T-helper 2 cell treated with Interferon-gamma antibody and Interleukin-4, amounts not matched to agents 5 μg/mL and 100 μg/mL, for 36 hours (primary cell): ENCODE measurements at regions not wholly inside any gene's neighbourhood (a gene's known extent, or its start where the extent isn't known, plus 50 kb on each side); places are given as distances from the start of the nearest gene placed in this dataset.
"Not testable (repeated sequence)": the region's sequence is repeated elsewhere in the genome, so short reads cannot be mapped to it uniquely, and the experiment has no call there.

Experiments used
- DNase-seq: peaks from one replicate; pipeline ENCODE4 v3.0.0; 2021; ENCODE audit warnings: low spot score
- H3K27ac Mint-ChIP-seq: one replicate; pipeline ENCODE4 v1.8.0; 2021; ENCODE audit warnings: mild to moderate bottlenecking, mixed read lengths
- H3K27me3 Mint-ChIP-seq: one replicate; pipeline ENCODE4 v1.8.0; 2021; ENCODE audit warnings: low read depth, mixed read lengths
- H3K36me3 Mint-ChIP-seq: one replicate; pipeline ENCODE4 v1.8.0; 2021; ENCODE audit warnings: low read depth, mixed read lengths
- H3K4me1 Mint-ChIP-seq: one replicate; pipeline ENCODE4 v1.8.0; 2021; ENCODE audit warnings: low read depth, mixed read lengths
- H3K4me3 Mint-ChIP-seq: one replicate; pipeline ENCODE4 v1.8.0; 2022; ENCODE audit warnings: mild to moderate bottlenecking, moderate library complexity, mixed read lengths
- H3K9me3 Mint-ChIP-seq: one replicate; pipeline ENCODE4 v1.8.0; 2021; ENCODE audit warnings: mixed read lengths

- no peaks in the 10 kb centered on the region for H3K9me3 Mint-ChIP-seq
- DNase-seq = no peak
- H3K27ac Mint-ChIP-seq = no peak overlapping the region
- no peak overlapping the region for H3K4me3 Mint-ChIP-seq
- H3K27me3 Mint-ChIP-seq = no peaks in the 10 kb centered on the region
- H3K4me1 Mint-ChIP-seq = peaks cover 6% of the 10 kb centered on the region
- no peaks in the 10 kb centered on the region for H3K36me3 Mint-ChIP-seq
Measured at GRCh38 chr21:38909109-38909508, 103.4 kb downstream of the ETS2 start.

- H3K27me3 Mint-ChIP-seq = no peaks in the 10 kb centered on the region
- H3K4me3 Mint-ChIP-seq = no peak overlapping the region
- peaks cover 6% of the 10 kb centered on the region for H3K4me1 Mint-ChIP-seq
- H3K27ac Mint-ChIP-seq = no peak overlapping the region
- H3K9me3 Mint-ChIP-seq = no peaks in the 10 kb centered on the region
- no peaks in the 10 kb centered on the region for H3K36me3 Mint-ChIP-seq
- DNase-seq = no peak
Measured at GRCh38 chr21:38908537-38908936, 102.8 kb downstream of the ETS2 start.

GRCh38 chr21:38905752-38906151, 100.0 kb downstream of the ETS2 start:
- Mint-ChIP-seq H3K27ac (no peak overlapping the region), H3K4me3 (no peak overlapping the region), H3K4me1 (no peaks in the 10 kb centered on the region), H3K27me3 (no peaks in the 10 kb centered on the region), H3K36me3 (no peaks in the 10 kb centered on the region), H3K9me3 (peaks cover 18% of the 10 kb centered on the region)
- no peak for DNase-seq

DNA sequence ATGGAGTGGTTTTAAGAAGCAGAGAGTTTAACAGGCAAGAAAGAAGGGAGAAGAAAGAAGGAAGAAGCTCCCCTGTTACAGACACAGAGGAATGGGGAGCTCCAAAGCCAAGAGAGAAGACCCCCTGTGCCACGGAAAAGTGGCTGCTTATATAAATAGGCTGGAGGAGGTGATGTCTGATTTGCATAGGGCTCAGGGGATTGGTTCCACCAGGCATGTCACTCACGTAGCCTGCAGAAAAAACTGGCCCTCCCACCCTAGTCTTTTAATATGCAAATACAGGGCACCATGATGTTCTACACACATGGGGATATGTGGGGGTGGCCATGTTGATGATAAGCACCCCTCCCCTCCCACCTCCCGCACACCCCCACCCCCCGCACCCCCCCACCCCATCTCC, 99.6 kb downstream of the ETS2 start:
- Mint-ChIP-seq H3K9me3 (peaks cover 18% of the 10 kb centered on the region), H3K4me1 (no peaks in the 10 kb centered on the region), H3K27ac (no peak overlapping the region), H3K36me3 (no peaks in the 10 kb centered on the region), H3K27me3 (no peaks in the 10 kb centered on the region), H3K4me3 (no peak overlapping the region)
- DNase-seq = no peak

DNA sequence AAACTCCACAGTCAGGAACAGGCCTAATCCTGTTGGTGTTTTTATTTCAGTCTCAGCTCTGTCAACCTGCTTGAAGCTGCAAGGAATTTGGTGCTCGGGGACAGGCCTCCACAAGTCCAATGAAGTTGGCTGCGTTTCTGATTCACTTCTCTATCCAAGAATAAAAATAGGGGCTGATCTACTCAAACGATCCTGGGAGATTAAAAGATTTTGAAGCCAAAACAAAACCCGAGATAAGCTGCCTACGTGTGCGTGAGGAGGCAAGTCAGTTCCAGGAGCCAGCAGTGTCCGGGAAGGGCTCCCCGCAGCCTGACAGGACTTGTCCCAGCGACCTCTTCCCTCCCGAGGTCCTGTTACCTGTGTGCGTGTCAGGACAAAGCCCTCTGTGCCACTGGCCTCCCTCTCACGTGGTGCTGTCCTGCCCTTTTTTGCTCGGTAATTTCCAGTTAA, 98.0 kb downstream of the ETS2 start:
- no peak overlapping the region for H3K27ac Mint-ChIP-seq
- H3K36me3 Mint-ChIP-seq = no peaks in the 10 kb centered on the region
- H3K27me3 Mint-ChIP-seq = no peaks in the 10 kb centered on the region
- H3K4me3 Mint-ChIP-seq = no peak overlapping the region
- H3K9me3 Mint-ChIP-seq = peaks cover 24% of the 10 kb centered on the region
- H3K4me1 Mint-ChIP-seq = peaks cover 1% of the 10 kb centered on the region
- DNase-seq = no peak

DNA sequence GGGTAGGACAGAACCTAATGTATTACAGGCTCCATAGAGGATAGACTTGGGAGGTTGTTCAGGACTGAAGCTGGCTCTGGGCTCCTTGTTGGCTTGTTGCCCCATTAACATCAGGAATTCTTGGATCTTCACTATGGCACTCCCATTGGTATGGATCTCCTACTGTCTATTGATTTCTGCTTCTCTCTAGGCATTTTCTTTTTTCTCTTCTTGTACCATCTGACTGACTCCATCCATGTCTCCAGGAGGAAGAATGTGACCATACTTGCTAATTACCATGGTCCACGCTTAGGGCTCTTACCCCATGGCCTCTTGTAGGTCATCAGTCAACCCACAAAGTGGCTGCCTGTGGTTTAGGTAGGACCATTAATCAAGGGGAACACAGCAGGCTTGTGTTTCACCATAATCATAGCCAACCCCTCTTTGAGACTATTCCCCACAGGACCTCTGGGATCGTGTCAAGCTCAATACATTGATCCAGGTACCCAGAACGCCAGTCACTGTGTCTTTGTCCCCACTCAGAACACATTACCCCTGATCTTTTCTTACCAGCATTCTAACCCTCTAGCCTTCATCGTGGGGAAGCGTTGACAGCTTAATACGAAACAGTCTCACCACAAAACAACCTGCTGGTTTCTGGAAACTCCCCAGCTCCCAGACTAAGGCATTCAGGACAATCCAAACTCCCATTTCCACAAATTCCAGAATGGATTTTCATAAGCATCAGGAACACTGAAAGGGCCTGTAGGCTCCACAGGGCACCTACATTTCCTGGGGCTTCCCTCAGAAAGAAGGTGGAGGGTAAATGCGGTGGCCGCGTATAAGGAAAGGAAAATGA, 97.1 kb downstream of the ETS2 start:
- Mint-ChIP-seq H3K36me3 (no peaks in the 10 kb centered on the region), H3K9me3 (peaks cover 25% of the 10 kb centered on the region), H3K27ac (no peak overlapping the region), H3K4me1 (peaks cover 1% of the 10 kb centered on the region), H3K27me3 (no peaks in the 10 kb centered on the region), H3K4me3 (no peak overlapping the region)
- no peak for DNase-seq

GRCh38 chr21:38900499-38900898, 94.8 kb downstream of the ETS2 start:
- Mint-ChIP-seq H3K9me3 (peaks cover 25% of the 10 kb centered on the region), H3K4me1 (peaks cover 1% of the 10 kb centered on the region), H3K36me3 (no peaks in the 10 kb centered on the region), H3K27ac (no peak overlapping the region), H3K4me3 (no peak overlapping the region), H3K27me3 (peaks cover 2% of the 10 kb centered on the region)
- no peak for DNase-seq

DNA sequence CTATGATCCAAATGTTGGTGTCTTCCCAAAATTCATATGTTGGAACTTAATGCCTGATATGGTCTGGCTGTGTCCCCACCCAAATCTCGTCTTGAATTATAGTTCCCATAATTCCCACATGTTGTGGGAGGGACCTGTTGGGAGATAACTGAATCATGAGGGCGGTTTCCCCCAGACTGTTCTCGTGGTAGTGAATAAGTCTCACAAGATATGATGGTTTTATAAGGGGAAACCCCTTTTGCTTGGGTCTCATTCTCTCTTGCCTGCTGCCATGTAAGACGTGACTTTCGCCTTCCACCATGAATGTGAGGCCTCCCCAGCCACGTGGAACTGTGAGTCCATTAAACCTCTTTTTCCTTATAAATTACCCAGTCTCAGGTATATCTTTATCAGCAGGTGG, 94.3 kb downstream of the ETS2 start:
- not testable (repeated sequence) for DNase-seq, H3K4me3 Mint-ChIP-seq, H3K4me1 Mint-ChIP-seq, H3K27ac Mint-ChIP-seq, H3K27me3 Mint-ChIP-seq, H3K36me3 Mint-ChIP-seq
- H3K9me3 Mint-ChIP-seq = peaks cover 25% of the 10 kb centered on the region

DNA sequence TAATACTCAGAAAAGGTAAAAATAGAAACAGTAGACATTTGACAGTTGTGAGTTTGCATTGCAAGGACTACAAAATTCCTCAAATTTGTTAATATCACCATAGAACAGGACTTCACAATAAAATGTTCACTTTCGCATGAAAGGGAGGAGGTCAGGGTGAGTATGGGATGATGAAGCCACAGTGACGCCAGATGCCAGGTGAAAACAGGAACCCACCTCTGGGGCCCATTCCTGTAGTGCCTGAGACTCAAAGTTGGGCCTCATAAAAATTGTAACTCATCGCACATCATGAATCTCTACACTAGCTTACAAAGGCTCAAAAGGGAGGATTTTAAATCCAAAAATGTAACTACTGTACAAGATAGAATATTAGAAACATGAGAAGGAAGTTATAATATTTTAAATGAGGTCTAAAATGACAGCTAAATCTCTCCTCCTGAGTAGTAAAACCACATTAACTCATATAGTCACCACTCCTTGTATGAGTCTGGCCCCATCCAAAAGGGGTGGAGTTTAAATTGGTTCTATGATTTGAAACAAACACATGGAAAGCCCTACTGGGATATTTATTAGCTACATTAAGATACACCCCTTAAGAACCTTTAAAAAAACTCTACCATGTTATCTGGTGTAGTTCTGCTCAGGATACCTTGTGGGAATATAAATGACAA, 93.7 kb downstream of the ETS2 start:
- Mint-ChIP-seq H3K4me3 (no peak overlapping the region), H3K27ac (no peak overlapping the region), H3K27me3 (peaks cover 2% of the 10 kb centered on the region), H3K9me3 (peaks cover 25% of the 10 kb centered on the region), H3K4me1 (peaks cover 11% of the 10 kb centered on the region), H3K36me3 (no peaks in the 10 kb centered on the region)
- no peak for DNase-seq

GRCh38 chr21:38898422-38899096, 92.8 kb downstream of the ETS2 start:
- Mint-ChIP-seq H3K4me1 (peaks cover 11% of the 10 kb centered on the region), H3K4me3 (no peak overlapping the region), H3K9me3 (peaks cover 28% of the 10 kb centered on the region), H3K27ac (no peak overlapping the region), H3K27me3 (peaks cover 2% of the 10 kb centered on the region), H3K36me3 (no peaks in the 10 kb centered on the region)
- no peak for DNase-seq

GRCh38 chr21:38897532-38898421, 92.0 kb downstream of the ETS2 start:
- Mint-ChIP-seq H3K9me3 (peaks cover 32% of the 10 kb centered on the region), H3K36me3 (no peaks in the 10 kb centered on the region), H3K4me3 (no peak overlapping the region), H3K27ac (no peak overlapping the region), H3K4me1 (peaks cover 11% of the 10 kb centered on the region), H3K27me3 (peaks cover 2% of the 10 kb centered on the region)
- no peak for DNase-seq

DNA sequence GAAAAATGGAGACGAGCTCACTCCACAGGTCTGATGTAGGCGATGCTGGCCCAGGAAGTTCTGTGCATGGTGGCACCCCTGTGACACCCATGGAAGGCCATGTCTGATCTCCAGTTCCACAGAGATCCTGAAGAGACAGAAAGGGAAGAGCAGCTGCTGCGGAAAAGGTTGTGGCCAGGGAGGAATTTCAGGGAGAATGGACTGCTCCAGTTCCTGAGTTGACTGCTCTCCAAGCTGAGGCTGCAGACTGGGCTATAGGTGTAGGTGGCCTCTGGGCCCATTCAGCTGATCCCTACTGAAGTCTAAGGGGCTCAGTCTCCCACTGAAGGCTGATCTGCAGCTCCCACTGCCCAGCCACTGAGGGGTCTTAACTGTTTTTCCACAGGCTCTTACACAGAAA, 89.2 kb downstream of the ETS2 start:
- Mint-ChIP-seq H3K27ac (no peak overlapping the region), H3K4me3 (no peak overlapping the region), H3K36me3 (peaks cover 1% of the 10 kb centered on the region), H3K9me3 (peaks cover 29% of the 10 kb centered on the region), H3K4me1 (peaks cover 11% of the 10 kb centered on the region), H3K27me3 (peaks cover 6% of the 10 kb centered on the region)
- DNase-seq = no peak

DNA sequence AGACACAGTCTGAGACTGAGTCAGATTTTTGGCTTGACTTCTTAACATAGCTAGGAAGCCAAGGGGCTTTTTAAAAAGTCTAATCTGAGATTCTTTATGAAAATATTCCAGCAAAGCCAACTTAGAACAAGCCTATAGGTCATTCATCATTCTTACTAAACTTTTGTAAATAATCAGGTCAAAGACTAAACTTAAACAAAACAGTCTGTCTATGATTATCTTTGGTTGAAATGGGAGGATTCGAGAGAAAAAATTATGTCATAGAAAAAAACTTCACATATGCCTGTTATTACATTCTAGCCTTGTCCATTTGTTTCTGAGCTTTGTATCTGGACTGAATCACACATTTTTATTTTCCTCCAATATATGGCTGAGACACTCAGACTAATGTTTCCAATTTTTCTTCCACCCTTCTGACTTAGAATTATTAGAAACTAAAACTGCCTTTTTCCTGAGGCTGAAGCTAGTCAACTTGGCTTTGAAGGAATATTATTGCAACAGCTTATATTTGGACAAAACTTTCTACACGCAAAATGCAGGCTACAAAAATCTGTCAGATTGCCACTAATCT, 83.3 kb downstream of the ETS2 start:
- Mint-ChIP-seq H3K9me3 (peaks cover 66% of the 10 kb centered on the region), H3K4me3 (no peak overlapping the region), H3K27me3 (peaks cover 14% of the 10 kb centered on the region), H3K36me3 (peaks cover 10% of the 10 kb centered on the region), H3K4me1 (no peaks in the 10 kb centered on the region), H3K27ac (no peak overlapping the region)
- no peak for DNase-seq
